ENCODE measurements at regions not wholly inside any gene's neighbourhood (a gene's known extent, or its start where the extent isn't known, plus 50 kb on each side); places are given as distances from the start of the nearest gene placed in this dataset.

- Histone ChIP-seq H3K9me3 (no peaks in the 10 kb centered on the region), H3K36me3 (no peaks in the 10 kb centered on the region), H3K4me1 (no peaks in the 10 kb centered on the region), H3K9ac (ENCODE audit: low read depth in 2 of 2, low read length in 2 of 2) (no peak overlapping the region), H3K27ac (no peak overlapping the region), H3K4me3 (no peak overlapping the region), H3K27me3 (no peaks in the 10 kb centered on the region)
- DNase-seq: no peak
- intact Hi-C loops (cut with DNase I): no loop called here
- no peak for TF ChIP-seq CTCF (IDR thresholded peaks at IDR 0.05)
These were observed 139.4 kb downstream of the PJA1 start for GRCh38 chrX:69025802-69026301.

GRCh38 chrX:69024931-69025330, 140.3 kb downstream of the PJA1 start:
- Histone ChIP-seq H3K9me3 (no peaks in the 10 kb centered on the region), H3K36me3 (no peaks in the 10 kb centered on the region), H3K27me3 (no peaks in the 10 kb centered on the region), H3K4me1 (no peaks in the 10 kb centered on the region), H3K4me3 (no peak overlapping the region), H3K9ac (ENCODE audit: low read depth in 2 of 2, low read length in 2 of 2) (no peak overlapping the region), H3K27ac (no peak overlapping the region)
- no peak for TF ChIP-seq CTCF (IDR thresholded peaks at IDR 0.05)
- peak; percentile 74 for DNase-seq
- intact Hi-C loops (cut with DNase I): no loop called here

- intact Hi-C loops (cut with DNase I): no loop called here
These were observed 141.0 kb downstream of the PJA1 start for GRCh38 chrX:69024161-69024736.

GRCh38 chrX:69022430-69022829, 142.8 kb downstream of the PJA1 start:
- Histone ChIP-seq H3K9me3 (no peaks in the 10 kb centered on the region), H3K36me3 (no peaks in the 10 kb centered on the region), H3K4me3 (no peak overlapping the region), H3K27ac (no peak overlapping the region), H3K4me1 (no peaks in the 10 kb centered on the region), H3K9ac (ENCODE audit: low read depth in 2 of 2, low read length in 2 of 2) (no peak overlapping the region), H3K27me3 (no peaks in the 10 kb centered on the region)
- no peak for DNase-seq
- intact Hi-C loops (cut with DNase I): no loop called here
- TF ChIP-seq CTCF (IDR thresholded peaks at IDR 0.05): no peak

More at GRCh38 chrX:69024161-69024736, 141.0 kb downstream of the PJA1 start:
- H3K9ac ChIP-seq (ENCODE audit: low read depth in 2 of 2, low read length in 2 of 2): no peak overlapping the region
- no peak for DNase-seq
- H3K4me1 ChIP-seq: no peaks in the 10 kb centered on the region
- no peak overlapping the region for H3K4me3 ChIP-seq
- H3K27me3 ChIP-seq: no peaks in the 10 kb centered on the region
- no peaks in the 10 kb centered on the region for H3K9me3 ChIP-seq
- TF ChIP-seq CTCF (IDR thresholded peaks at IDR 0.05): no peak
- H3K27ac ChIP-seq: no peak overlapping the region
- H3K36me3 ChIP-seq: no peaks in the 10 kb centered on the region

- Histone ChIP-seq H3K4me1 (no peaks in the 10 kb centered on the region), H3K27ac (no peak overlapping the region), H3K9ac (ENCODE audit: low read depth in 2 of 2, low read length in 2 of 2) (no peak overlapping the region), H3K36me3 (no peaks in the 10 kb centered on the region), H3K4me3 (no peak overlapping the region), H3K9me3 (no peaks in the 10 kb centered on the region), H3K27me3 (no peaks in the 10 kb centered on the region)
- no peak for TF ChIP-seq CTCF (IDR thresholded peaks at IDR 0.05)
- DNase-seq: no peak
- intact Hi-C loops (cut with DNase I): no loop called here
These were observed 143.9 kb downstream of the PJA1 start for GRCh38 chrX:69021141-69021960.

Data from colonic mucosa (tissue), 4 donors.